ENCODE measurements at regions not wholly inside any gene's neighbourhood (a gene's known extent, or its start where the extent isn't known, plus 50 kb on each side); places are given as distances from the start of the nearest gene placed in this dataset.

DNA sequence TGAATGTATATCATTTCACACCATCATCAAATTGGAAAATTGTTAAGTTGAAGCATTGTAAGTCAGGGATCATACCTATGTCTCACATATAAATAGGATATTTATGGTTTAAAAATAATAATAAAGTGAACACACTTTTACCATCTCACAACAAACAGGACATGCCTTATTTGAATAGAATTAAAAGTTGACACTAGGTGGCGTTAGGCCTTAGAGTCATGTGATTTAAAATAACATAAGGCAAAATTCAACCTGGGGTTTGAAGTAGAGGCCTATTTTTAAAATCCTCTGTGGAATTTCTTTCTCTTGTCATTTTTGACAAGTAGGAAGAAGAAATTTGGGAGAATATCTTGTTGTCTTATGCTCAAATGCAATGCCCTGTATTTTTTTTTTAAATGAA lies 184.7 kb upstream of the PCDH15 start:
- no peak overlapping the region for H3K4me3 ChIP-seq
- TF ChIP-seq SMAD1 (IDR thresholded peaks at IDR 0.05; ENCODE audit: low read depth, partially characterized antibody): no peak
- TF ChIP-seq, protein P1, sequence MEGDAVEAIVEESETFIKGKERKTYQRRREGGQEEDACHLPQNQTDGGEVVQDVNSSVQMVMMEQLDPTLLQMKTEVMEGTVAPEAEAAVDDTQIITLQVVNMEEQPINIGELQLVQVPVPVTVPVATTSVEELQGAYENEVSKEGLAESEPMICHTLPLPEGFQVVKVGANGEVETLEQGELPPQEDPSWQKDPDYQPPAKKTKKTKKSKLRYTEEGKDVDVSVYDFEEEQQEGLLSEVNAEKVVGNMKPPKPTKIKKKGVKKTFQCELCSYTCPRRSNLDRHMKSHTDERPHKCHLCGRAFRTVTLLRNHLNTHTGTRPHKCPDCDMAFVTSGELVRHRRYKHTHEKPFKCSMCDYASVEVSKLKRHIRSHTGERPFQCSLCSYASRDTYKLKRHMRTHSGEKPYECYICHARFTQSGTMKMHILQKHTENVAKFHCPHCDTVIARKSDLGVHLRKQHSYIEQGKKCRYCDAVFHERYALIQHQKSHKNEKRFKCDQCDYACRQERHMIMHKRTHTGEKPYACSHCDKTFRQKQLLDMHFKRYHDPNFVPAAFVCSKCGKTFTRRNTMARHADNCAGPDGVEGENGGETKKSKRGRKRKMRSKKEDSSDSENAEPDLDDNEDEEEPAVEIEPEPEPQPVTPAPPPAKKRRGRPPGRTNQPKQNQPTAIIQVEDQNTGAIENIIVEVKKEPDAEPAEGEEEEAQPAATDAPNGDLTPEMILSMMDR (IDR thresholded peaks at IDR 0.05 in 2 of 3, conservative IDR thresholded peaks at IDR 0.05 in 1 of 3; ENCODE audit: control insufficient read depth in 2 of 3, extremely low read depth in 1 of 3, insufficient read depth in 1 of 3, low read depth in 3 of 3, low read length in 3 of 3): peak; percentile 7 to 48 (median 31); a peak in 5 of 6 replicates
- no peak for TF ChIP-seq HSF1 (IDR thresholded peaks at IDR 0.05; ENCODE audit: low read depth, low read length)
- TF ChIP-seq SMC3 (IDR thresholded peaks at IDR 0.05; ENCODE audit: borderline replicate concordance, low read length): peak; percentile 33; the same call in 1 of the 2 replicates
- TF ChIP-seq, protein P2, sequence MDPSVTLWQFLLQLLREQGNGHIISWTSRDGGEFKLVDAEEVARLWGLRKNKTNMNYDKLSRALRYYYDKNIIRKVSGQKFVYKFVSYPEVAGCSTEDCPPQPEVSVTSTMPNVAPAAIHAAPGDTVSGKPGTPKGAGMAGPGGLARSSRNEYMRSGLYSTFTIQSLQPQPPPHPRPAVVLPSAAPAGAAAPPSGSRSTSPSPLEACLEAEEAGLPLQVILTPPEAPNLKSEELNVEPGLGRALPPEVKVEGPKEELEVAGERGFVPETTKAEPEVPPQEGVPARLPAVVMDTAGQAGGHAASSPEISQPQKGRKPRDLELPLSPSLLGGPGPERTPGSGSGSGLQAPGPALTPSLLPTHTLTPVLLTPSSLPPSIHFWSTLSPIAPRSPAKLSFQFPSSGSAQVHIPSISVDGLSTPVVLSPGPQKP (IDR thresholded peaks at IDR 0.05; ENCODE audit: low read depth, low read length): no peak
- peak; percentile 59 for TF ChIP-seq RAD51 (IDR thresholded peaks at IDR 0.05)
- H3K4me2 ChIP-seq (ENCODE audit: control insufficient read depth, insufficient read depth): no peak overlapping the region
- ATAC-seq (peak; percentile 71), DNase-seq (ENCODE audit: low read depth, low spot score) (no peak), FAIRE-seq (peak; percentile 72)
- H4K20me1 ChIP-seq (ENCODE audit: control insufficient read depth, insufficient read depth): no peaks in the 10 kb centered on the region
- POLR2A ChIA-PET: no interaction called here
- in situ Hi-C loops (cut with MboI) (no loop called here), intact Hi-C loops (cut with micrococcal nuclease; ENCODE audit: unreplicated experiment) (loop anchor here (5.0 kb wide), 1 partner anchor 277 kb away; no protein-coding TSS in a partner anchor)
- RAD21 ChIA-PET (ENCODE audit: unreplicated experiment): no interaction called here
- H3K9me3 ChIP-seq (replicated peaks; ENCODE audit: control insufficient read depth, insufficient read depth, low read length): no peaks in the 10 kb centered on the region
- WGBS (ENCODE audit: insufficient coverage, insufficient replicate concordance, low lambda C conversion rate, missing lambda C conversion rate): 0% methylated on average over 1 of the region's 1 CpG
- no peaks in the 10 kb centered on the region for H3K4me1 ChIP-seq (ENCODE audit: control insufficient read depth, insufficient read depth, low read length)
- H3K27me3 ChIP-seq (replicated peaks in 1 of 2; ENCODE audit: control insufficient read depth in 2 of 2, insufficient read depth in 2 of 2, low read length in 1 of 2): no peaks in the 10 kb centered on the region
- BruUV-seq (replicated peaks): no TSS peak
- no peak overlapping the region for H3K27ac ChIP-seq (ENCODE audit: control insufficient read depth, insufficient read depth)
- no peak overlapping the region for H3K9ac ChIP-seq (ENCODE audit: control insufficient read depth, insufficient read depth, low read length)
- SMC1A ChIA-PET (ENCODE audit: uncharacterized antibody, unreplicated experiment): no interaction called here
- CTCF ChIA-PET: interaction anchor here (1.0 kb wide), 1 partner anchor 106 kb away, joined by 3 read pairs; no protein-coding TSS in a partner anchor
- no peak overlapping the region for H2AFZ ChIP-seq (ENCODE audit: control insufficient read depth, low read depth, low read length)
- H3K79me2 ChIP-seq (ENCODE audit: control insufficient read depth, insufficient read depth, low read length): no peaks in the 10 kb centered on the region
- H3K36me3 ChIP-seq (ENCODE audit: control insufficient read depth in 2 of 2, insufficient read depth in 2 of 2, low read length in 1 of 2): no peaks in the 10 kb centered on the region
